GM12878 (cell line): ENCODE measurements at regions not wholly inside any gene's neighbourhood (a gene's known extent, or its start where the extent isn't known, plus 50 kb on each side); places are given as distances from the start of the nearest gene placed in this dataset.

Experiments used
- ATAC-seq: fragments of 200-7000 bp; cut with Tn5 transposase; 3 replicates; pipeline ENCODE4 v1.9.1; 2020; ENCODE audit warnings: mild to moderate bottlenecking, moderate library complexity
- BruUV-seq: library from RNA; stranded (reverse); fragments of 400-500 nt; replicated peaks from 2 replicates; lab custom pipeline; 2021; lab: Mats Ljungman, UMichigan
- CTCF ChIA-PET: fragments of 300-600 bp; sonication (Branson Sonifier 250); formaldehyde crosslinking; extraction: SDS; loops from one replicate; lab custom pipeline; 2021; ENCODE audit warnings: inconsistent platforms; lab: Yijun Ruan, JAX
- POLR2A ChIA-PET: fragments of 350-600 bp; formaldehyde crosslinking; extraction: SDS; loops from one replicate; lab custom pipeline; 2021; ENCODE audit warnings: inconsistent platforms; lab: Charles Lee
- RAD21 ChIA-PET: fragments of 300-600 bp; sonication (Branson Sonifier 250); formaldehyde crosslinking; loops from one replicate; lab custom pipeline; 2023; ENCODE audit warnings: antibody characterized with exemption; ENCODE audit not compliant: unreplicated experiment; lab: Charles Lee
- SMC1A ChIA-PET: fragments of 300-600 bp; sonication (Branson Sonifier 250); formaldehyde crosslinking; loops from one replicate; lab custom pipeline; 2023; ENCODE audit not compliant: unreplicated experiment, uncharacterized antibody; lab: Charles Lee
- DNase-seq: peaks from one replicate; pipeline ENCODE4 v3.0.0-alpha.2; 2011; ENCODE audit warnings: low read depth, low spot score
- FAIRE-seq: peaks from 3 replicates; lab custom pipeline; 2011; peaks lifted over from hg19 to GRCh38; lab: Jason Lieb, UNC
- H2AFZ ChIP-seq: 2 replicates; pipeline ENCODE4 v1.6.0; 2011; ENCODE audit warnings: low read depth, low read length, control low read depth; ENCODE audit not compliant: control insufficient read depth
- H3K27ac ChIP-seq: 2 replicates; pipeline ENCODE4 v1.5.1; 2011; ENCODE audit warnings: control low read depth; ENCODE audit not compliant: control insufficient read depth, insufficient read depth
- H3K27me3 ChIP-seq, 2 experiments: replicated peaks in 1 of 2; 2 replicates each; pipeline versions ENCODE4 v1.6.0 to v1.6.1; 2011; ENCODE audit warnings: low read length in 1 of 2; ENCODE audit not compliant: control insufficient read depth in 2 of 2, insufficient read depth in 2 of 2
- H3K36me3 ChIP-seq, 2 experiments: 2 replicates each; pipeline ENCODE4 v1.5.1; 2011; ENCODE audit warnings: low read length in 1 of 2; ENCODE audit not compliant: control insufficient read depth in 2 of 2, insufficient read depth in 2 of 2
- H3K4me1 ChIP-seq: 2 replicates; pipeline ENCODE4 v1.6.1; 2011; ENCODE audit warnings: mild to moderate bottlenecking, low read length, moderate library complexity, mixed read lengths; ENCODE audit not compliant: control insufficient read depth, insufficient read depth
- H3K4me2 ChIP-seq: 2 replicates; pipeline ENCODE4 v1.6.0; 2011; ENCODE audit warnings: control low read depth; ENCODE audit not compliant: control insufficient read depth, insufficient read depth
- H3K4me3 ChIP-seq: fragments of 200-600 bp; sonication (generic); 2 replicates; pipeline ENCODE4 v1.5.1; 2016
- H3K79me2 ChIP-seq: 2 replicates; pipeline ENCODE4 v1.6.0; 2011; ENCODE audit warnings: low read length; ENCODE audit not compliant: control insufficient read depth, insufficient read depth
- H3K9ac ChIP-seq: 2 replicates; pipeline ENCODE4 v1.8.0; 2011; ENCODE audit warnings: low read length, control low read depth, mixed read lengths; ENCODE audit not compliant: control insufficient read depth, insufficient read depth
- H3K9me3 ChIP-seq: replicated peaks from 3 replicates; pipeline ENCODE4 v1.5.1; 2011; ENCODE audit warnings: mild to moderate bottlenecking, low read length; ENCODE audit not compliant: control insufficient read depth, insufficient read depth
- H4K20me1 ChIP-seq: 2 replicates; pipeline ENCODE4 v1.6.0; 2011; ENCODE audit not compliant: control insufficient read depth, insufficient read depth
- ASH2L ChIP-seq: fragments of 300-600, 200-600 bp; sonication (generic); IDR thresholded peaks from 2 replicates; pipeline ENCODE4 v1.6.1; 2017; ENCODE audit warnings: low read depth, mild to moderate bottlenecking, borderline replicate concordance
- ATF2 ChIP-seq: IDR thresholded peaks from 2 replicates; pipeline ENCODE4 v1.6.1; 2012; ENCODE audit warnings: low read length, inconsistent platforms
- EED ChIP-seq: sonication (generic); IDR thresholded peaks from 2 replicates; pipeline ENCODE4 v1.6.1; 2016; ENCODE audit warnings: antibody characterized with exemption, low read depth
- HCFC1 ChIP-seq: fragments of 150-350 bp; IDR thresholded peaks from 2 replicates; pipeline ENCODE4 v1.6.1; 2014; ENCODE audit warnings: low read length
- HDAC6 ChIP-seq: fragments of 200-600 bp; sonication (generic); IDR thresholded peaks from one replicate; pipeline ENCODE4 v1.8.0; 2017; ENCODE audit warnings: antibody characterized with exemption; ENCODE audit not compliant: unreplicated experiment
- IRF5 ChIP-seq: fragments of 450-650 bp; IDR thresholded peaks from 2 replicates; pipeline ENCODE4 v1.6.1; 2017; ENCODE audit warnings: borderline replicate concordance
- MAX ChIP-seq: IDR thresholded peaks from 2 replicates; pipeline ENCODE4 v1.6.1; 2012; ENCODE audit warnings: low read depth, low read length, improper control_type of control experiment
- MEF2B ChIP-seq: fragments of 450-650 bp; IDR thresholded peaks from 2 replicates; pipeline ENCODE4 v1.6.1; 2018; ENCODE audit warnings: mild to moderate bottlenecking, moderate library complexity; ENCODE audit not compliant: partially characterized antibody, poor library complexity, severe bottlenecking
- MTA2 ChIP-seq: fragments of 450-650 bp; IDR thresholded peaks from 2 replicates; pipeline ENCODE4 v1.6.1; 2016; ENCODE audit warnings: low read depth, mild to moderate bottlenecking, moderate library complexity
- NFIC ChIP-seq: IDR thresholded peaks from 2 replicates; pipeline ENCODE4 v1.6.1; 2012; ENCODE audit warnings: low read depth, mild to moderate bottlenecking, inconsistent platforms, low read length, moderate library complexity
- PAX5 ChIP-seq: IDR thresholded peaks from 2 replicates; pipeline ENCODE4 v1.6.1; 2011; ENCODE audit warnings: low read depth, low read length, borderline replicate concordance
- PML ChIP-seq: IDR thresholded peaks from 2 replicates; pipeline ENCODE4 v1.6.1; 2012; ENCODE audit warnings: low read length, inconsistent platforms
- RAD21 ChIP-seq: IDR thresholded peaks from 2 replicates; pipeline ENCODE4 v1.6.1; 2011; ENCODE audit warnings: mild to moderate bottlenecking, low read depth, low read length, moderate library complexity; ENCODE audit not compliant: insufficient read depth
- RBBP5 ChIP-seq: fragments of 200-600 bp; sonication (generic); conservative IDR thresholded peaks from 2 replicates; pipeline ENCODE4 v1.6.1; 2016
- SUPT20H ChIP-seq: IDR thresholded peaks from 2 replicates; pipeline ENCODE4 v1.6.1; 2011; ENCODE audit warnings: low read depth, mild to moderate bottlenecking, low read length, moderate library complexity, borderline replicate concordance; ENCODE audit not compliant: control insufficient read depth
- TBL1XR1 ChIP-seq: IDR thresholded peaks from 2 replicates; pipeline ENCODE4 v1.6.1; 2012; ENCODE audit warnings: low read depth, low read length, improper control_type of control experiment
- ZBED1 ChIP-seq: IDR thresholded peaks from 2 replicates; pipeline ENCODE4 v1.6.1; 2016; ENCODE audit warnings: borderline replicate concordance
- ZNF217 ChIP-seq: fragments of 450-650 bp; IDR thresholded peaks from 2 replicates; pipeline ENCODE4 v1.6.1; 2017; ENCODE audit warnings: antibody characterized with exemption, mild to moderate bottlenecking
- ZNF592 ChIP-seq: fragments of 450-650 bp; IDR thresholded peaks from 2 replicates; pipeline ENCODE4 v1.6.1; 2017; ENCODE audit warnings: mild to moderate bottlenecking, moderate library complexity
- WGBS: methylation state at CpG from one replicate; pipeline ENCODE4 v1.1.6; 2016; ENCODE audit warnings: low lambda C conversion rate; ENCODE audit not compliant: insufficient replicate concordance, insufficient coverage; ENCODE audit errors: missing lambda C conversion rate; 5-methylcytosine and 5-hydroxymethylcytosine counted together
- in situ Hi-C: fragments of 300-500 bp; cut with MboI; formaldehyde crosslinking; loops from 9 replicates; pipeline ENCODE4 v1.14.3; 2018; ENCODE audit warnings: mixed read lengths
- intact Hi-C: fragments of 100-400 bp; cut with micrococcal nuclease; formaldehyde crosslinking; loops from one replicate; pipeline ENCODE4 v1.14.2; 2022; ENCODE audit not compliant: unreplicated experiment

- TF ChIP-seq MEF2B (no peak), NFIC (no peak)
Measured at GRCh38 chr14:56900726-56901125, 90.4 kb upstream of the OTX2 start (continued).

- WGBS, result 69% methylated on average over 3 of the region's 3 CpGs
- ChIA-PET RAD21 (no interaction called here), SMC1A (no interaction called here), POLR2A (no interaction called here), CTCF (no interaction called here)
- no peak overlapping the region for H3K9ac ChIP-seq
- FAIRE-seq (no peak), ATAC-seq (no peak), DNase-seq (no peak)
- no peaks in the 10 kb centered on the region for H4K20me1 ChIP-seq
- no peak overlapping the region for H2AFZ ChIP-seq
- H3K4me2 ChIP-seq, result no peak overlapping the region
- in situ Hi-C loops, result no loop called here
- BruUV-seq, result no TSS peak
- no peaks in the 10 kb centered on the region; a peak in 2 of 4 replicates for H3K27me3 ChIP-seq
- intact Hi-C loops, result no loop called here
- no peaks in the 10 kb centered on the region for H3K36me3 ChIP-seq
- no peak overlapping the region for H3K4me3 ChIP-seq
- no peaks in the 10 kb centered on the region for H3K9me3 ChIP-seq
- no peaks in the 10 kb centered on the region for H3K79me2 ChIP-seq
- no peaks in the 10 kb centered on the region for H3K4me1 ChIP-seq
- no peak overlapping the region for H3K27ac ChIP-seq
- TF ChIP-seq SUPT20H (no peak), ZNF592 (no peak), ATF2 (no peak), PAX5 (no peak), EED (no peak), HDAC6 (no peak), ASH2L (no peak), ZNF217 (no peak), RBBP5 (no peak), MTA2 (no peak), PML (no peak), HCFC1 (no peak), MAX (no peak), TBL1XR1 (no peak), IRF5 (no peak), ZBED1 (no peak), RAD21 (no peak)
Measured at GRCh38 chr14:56899829-56900228, 89.5 kb upstream of the OTX2 start.
